ENCODE measurements at regions not wholly inside any gene's neighbourhood (a gene's known extent, or its start where the extent isn't known, plus 50 kb on each side); places are given as distances from the start of the nearest gene placed in this dataset.
"Not testable (repeated sequence)": the region's sequence is repeated elsewhere in the genome, so short reads cannot be mapped to it uniquely, and the experiment has no call there.

- DNase-seq (ENCODE audit: low read depth): no peak
Measured at GRCh38 chr13:98075048-98075447, 67.8 kb upstream of the FARP1 start.

GRCh38 chr13:98076309-98076708, 66.6 kb upstream of the FARP1 start:
- DNase-seq (ENCODE audit: low read depth): not testable (repeated sequence)

DNA sequence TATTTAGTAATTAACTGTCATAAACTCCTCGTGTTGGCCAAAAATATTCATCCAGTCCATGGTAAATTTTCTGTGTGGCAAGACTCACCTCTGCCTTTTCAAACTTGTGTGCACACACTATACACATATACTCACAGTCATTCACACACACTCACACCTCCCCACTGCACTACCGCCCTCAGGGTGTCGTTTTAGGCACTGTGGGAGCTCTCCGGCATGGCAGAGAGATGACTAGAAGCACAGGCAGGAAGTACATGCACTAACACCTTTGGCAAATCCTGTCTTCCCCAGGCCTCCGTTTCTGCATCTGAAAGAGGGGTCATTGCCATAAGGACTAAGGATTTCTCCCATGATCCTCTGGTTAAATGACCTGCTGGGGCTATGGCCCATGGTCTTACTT, 62.6 kb upstream of the FARP1 start:
- DNase-seq (ENCODE audit: low read depth): no peak

- peak; percentile 71 for DNase-seq (ENCODE audit: low read depth)
Measured at GRCh38 chr13:98083507-98083906, 59.4 kb upstream of the FARP1 start.

DNA sequence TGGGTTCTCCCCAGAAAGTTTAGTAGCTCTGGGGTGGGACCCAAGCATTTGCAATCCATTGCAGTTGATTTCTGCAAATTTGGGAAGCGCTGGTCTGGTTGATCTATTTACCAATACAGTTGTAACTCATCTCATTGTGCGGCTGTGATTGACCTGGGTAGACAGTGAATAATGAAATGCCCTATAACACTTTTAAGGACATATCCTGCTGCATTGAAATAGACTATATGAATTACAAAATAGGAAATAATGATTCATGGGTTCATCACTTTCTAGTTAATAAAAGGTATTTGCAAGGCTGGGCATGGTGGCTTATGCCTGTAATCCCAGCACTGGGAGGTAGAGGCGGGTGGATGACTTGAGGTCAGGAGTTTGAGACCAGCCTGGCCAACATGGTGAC, 59.0 kb upstream of the FARP1 start:
- DNase-seq (ENCODE audit: low read depth): no peak

DNA sequence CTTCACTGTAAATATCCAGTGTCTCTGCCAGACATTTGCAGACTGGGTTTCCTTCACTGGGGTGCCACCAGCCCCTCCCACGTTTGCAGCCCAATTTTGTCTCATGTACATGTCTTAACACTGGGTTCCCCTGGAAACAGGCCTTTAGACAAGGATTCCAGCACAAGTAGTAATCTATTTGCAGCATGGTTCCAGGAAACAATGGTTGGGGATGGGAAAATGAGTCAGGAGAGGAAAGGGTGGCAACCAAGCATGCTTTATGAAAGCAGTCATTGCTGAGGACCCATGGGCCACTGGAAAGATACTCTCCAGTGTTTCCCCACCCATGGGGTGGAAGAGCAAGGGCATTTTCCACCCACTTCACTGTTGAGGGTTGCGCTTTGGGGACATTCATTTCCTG, 53.6 kb upstream of the FARP1 start:
- DNase-seq (ENCODE audit: low read depth): no peak

- DNase-seq (ENCODE audit: low read depth): no peak
Measured at GRCh38 chr13:98092888-98093287, 50.0 kb upstream of the FARP1 start.
